K562 (cell line): ENCODE measurements at regions not wholly inside any gene's neighbourhood (a gene's known extent, or its start where the extent isn't known, plus 50 kb on each side); places are given as distances from the start of the nearest gene placed in this dataset.

ENCODE experiments used
- HNRNPH1 ChIP-seq: fragments of 200-400 bp; formaldehyde crosslinking; optimal IDR thresholded peaks from 2 replicates; pipeline ENCODE3; 2017; ENCODE audit warnings: low read depth, mild to moderate bottlenecking, low read length, moderate library complexity
- NELFE ChIP-seq: IDR thresholded peaks from 2 replicates; pipeline ENCODE4 v1.6.1; 2011; ENCODE audit warnings: mild to moderate bottlenecking; ENCODE audit not compliant: insufficient read depth, insufficient read length
- RBM15 ChIP-seq: fragments of 200-400 bp; formaldehyde crosslinking; IDR thresholded peaks from 2 replicates; pipeline ENCODE4 v1.6.1; 2018; ENCODE audit warnings: mild to moderate bottlenecking, low read length, moderate library complexity; ENCODE audit not compliant: insufficient read depth
- RBM17 ChIP-seq: fragments of 200-400 bp; formaldehyde crosslinking; IDR thresholded peaks from 2 replicates; pipeline ENCODE4 v1.6.1; 2017; ENCODE audit warnings: low read depth, mild to moderate bottlenecking, low read length, borderline replicate concordance
- SP2 ChIP-seq: IDR thresholded peaks from 2 replicates; pipeline ENCODE4 v1.6.1; 2011; ENCODE audit warnings: mild to moderate bottlenecking, low read depth, low read length, moderate library complexity; ENCODE audit not compliant: poor library complexity, severe bottlenecking; ENCODE audit errors: extremely low read depth
- TCF3 ChIP-seq: sonication (generic); formaldehyde crosslinking; IDR thresholded peaks from 2 replicates; pipeline ENCODE4 v1.4.0; 2020; ENCODE audit warnings: mild to moderate bottlenecking, missing genetic modification reagents
- ZBED1 ChIP-seq: IDR thresholded peaks from 2 replicates; pipeline ENCODE4 v1.6.1; 2014
- ZNF324 ChIP-seq: fragments of 250-450 bp; sonication (Bioruptor Pico); IDR thresholded peaks from 2 replicates; pipeline ENCODE4 v1.4.0; 2020; ENCODE audit warnings: mild to moderate bottlenecking
- ZNF398 ChIP-seq: fragments of 250-450 bp; sonication (Bioruptor Pico); IDR thresholded peaks from 2 replicates; pipeline ENCODE4 v1.8.0; 2021; ENCODE audit warnings: moderate library complexity, mild to moderate bottlenecking, inconsistent platforms
- ZNF436 ChIP-seq: fragments of 250-450, 450-650 bp; sonication (Bioruptor Pico); formaldehyde crosslinking; IDR thresholded peaks from 2 replicates; pipeline ENCODE4 v1.7.0; 2020; ENCODE audit warnings: mild to moderate bottlenecking
- ZNF764 ChIP-seq: fragments of 250-450 bp; sonication (Bioruptor Pico); IDR thresholded peaks from 2 replicates; pipeline ENCODE4 v1.4.0; 2020; ENCODE audit warnings: low read depth, mild to moderate bottlenecking, moderate library complexity
- TF ChIP-seq, protein P1 (sequence below): sonication (generic); formaldehyde crosslinking; IDR thresholded peaks from 2 replicates; pipeline ENCODE4 v1.8.1; 2023; ENCODE audit warnings: mild to moderate bottlenecking, missing genetic modification reagents

DNA sequence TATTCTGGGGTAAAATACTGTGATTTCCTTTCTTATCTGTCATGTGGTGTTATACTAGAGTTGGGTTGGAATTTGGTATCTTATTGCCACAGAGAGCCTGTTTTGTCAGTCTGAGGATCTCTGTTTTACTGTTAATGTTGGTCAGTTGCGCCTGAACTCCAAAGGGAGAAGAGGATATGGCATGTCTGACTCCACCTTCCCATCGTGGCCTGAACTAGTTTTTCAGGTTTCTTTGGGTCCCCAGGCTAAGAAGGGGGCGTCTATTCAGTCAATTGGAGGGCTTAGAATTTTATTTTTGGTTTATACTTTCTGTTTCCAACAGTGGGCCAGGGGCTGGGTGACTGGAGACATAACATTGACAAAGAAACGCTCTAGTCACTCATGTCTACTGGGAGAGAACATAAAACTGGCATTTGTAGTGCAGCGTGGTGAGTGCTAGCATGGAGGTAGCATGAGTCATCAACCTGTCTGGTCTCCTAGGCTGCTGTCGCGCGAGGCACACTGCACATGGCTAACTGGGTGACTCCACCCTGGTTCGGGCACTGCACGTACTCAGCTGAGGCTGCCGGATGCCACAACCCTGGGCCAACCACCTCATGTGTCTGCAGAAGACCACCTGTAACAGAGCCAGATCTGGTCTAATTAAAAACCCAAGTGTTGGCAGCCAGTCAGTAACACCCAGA lies 120.1 kb upstream of the OR9Q1 start (continued):
- no peak for TF ChIP-seq RBM15
- no peak for TF ChIP-seq HNRNPH1
- TF ChIP-seq RBM17 = no peak
- TF ChIP-seq TCF3 (CRISPR knock-in tag) = no peak
- no peak for TF ChIP-seq ZNF324 (CRISPR knock-in tag)
- no peak for TF ChIP-seq ZNF398 (CRISPR knock-in tag)
- no peak for TF ChIP-seq ZNF764 (CRISPR knock-in tag)
- no peak for TF ChIP-seq ZNF436
- no peak for TF ChIP-seq ZBED1
- no peak for TF ChIP-seq NELFE
- TF ChIP-seq, protein P1, sequence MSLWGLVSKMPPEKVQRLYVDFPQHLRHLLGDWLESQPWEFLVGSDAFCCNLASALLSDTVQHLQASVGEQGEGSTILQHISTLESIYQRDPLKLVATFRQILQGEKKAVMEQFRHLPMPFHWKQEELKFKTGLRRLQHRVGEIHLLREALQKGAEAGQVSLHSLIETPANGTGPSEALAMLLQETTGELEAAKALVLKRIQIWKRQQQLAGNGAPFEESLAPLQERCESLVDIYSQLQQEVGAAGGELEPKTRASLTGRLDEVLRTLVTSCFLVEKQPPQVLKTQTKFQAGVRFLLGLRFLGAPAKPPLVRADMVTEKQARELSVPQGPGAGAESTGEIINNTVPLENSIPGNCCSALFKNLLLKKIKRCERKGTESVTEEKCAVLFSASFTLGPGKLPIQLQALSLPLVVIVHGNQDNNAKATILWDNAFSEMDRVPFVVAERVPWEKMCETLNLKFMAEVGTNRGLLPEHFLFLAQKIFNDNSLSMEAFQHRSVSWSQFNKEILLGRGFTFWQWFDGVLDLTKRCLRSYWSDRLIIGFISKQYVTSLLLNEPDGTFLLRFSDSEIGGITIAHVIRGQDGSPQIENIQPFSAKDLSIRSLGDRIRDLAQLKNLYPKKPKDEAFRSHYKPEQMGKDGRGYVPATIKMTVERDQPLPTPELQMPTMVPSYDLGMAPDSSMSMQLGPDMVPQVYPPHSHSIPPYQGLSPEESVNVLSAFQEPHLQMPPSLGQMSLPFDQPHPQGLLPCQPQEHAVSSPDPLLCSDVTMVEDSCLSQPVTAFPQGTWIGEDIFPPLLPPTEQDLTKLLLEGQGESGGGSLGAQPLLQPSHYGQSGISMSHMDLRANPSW (CRISPR knock-in tag) = no peak
- no peak for TF ChIP-seq SP2
